C4-2B (cell line): ENCODE measurements at regions not wholly inside any gene's neighbourhood (a gene's known extent, or its start where the extent isn't known, plus 50 kb on each side); places are given as distances from the start of the nearest gene placed in this dataset.

Experiments used
- ZFX ChIP-seq: fragments of 450-650 bp; IDR thresholded peaks from 2 replicates; pipeline ENCODE4 v1.6.1; 2017
- TF ChIP-seq, protein P1 (sequence below): fragments of 450-650 bp; conservative IDR thresholded peaks from 2 replicates; pipeline ENCODE4 v1.5.1; 2017; ENCODE audit warnings: mild to moderate bottlenecking

DNA sequence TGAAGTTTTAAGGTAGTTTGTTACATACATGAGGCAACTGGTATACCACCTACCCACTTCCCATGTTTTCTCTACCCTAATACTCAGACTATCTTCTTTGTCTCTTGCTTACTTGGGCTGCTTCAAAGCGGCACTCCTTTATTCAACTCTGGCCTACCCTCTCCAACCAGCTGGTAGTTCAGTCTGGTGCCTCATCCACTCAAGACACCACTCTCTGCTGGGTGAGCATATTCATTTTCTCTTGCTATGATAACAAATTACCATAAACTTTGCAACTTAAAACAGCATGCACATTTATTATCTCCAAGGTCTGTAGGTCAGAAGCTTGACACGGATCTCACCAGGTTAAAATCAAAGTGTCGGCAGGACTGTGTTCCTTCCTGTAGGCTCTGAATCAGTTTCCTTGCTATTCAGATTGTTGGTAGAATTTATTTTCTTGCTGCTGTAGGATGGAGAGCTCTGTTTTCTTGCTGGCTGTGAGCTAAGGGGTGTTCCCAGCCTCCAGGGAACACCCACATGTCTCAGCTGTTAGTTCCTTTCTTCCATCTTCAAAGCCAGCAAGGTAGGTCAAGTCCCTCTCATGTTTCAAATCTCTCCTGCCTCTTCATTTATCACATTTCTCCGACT, 666.0 kb downstream of the DIAPH3 start:
- TF ChIP-seq, protein P1, sequence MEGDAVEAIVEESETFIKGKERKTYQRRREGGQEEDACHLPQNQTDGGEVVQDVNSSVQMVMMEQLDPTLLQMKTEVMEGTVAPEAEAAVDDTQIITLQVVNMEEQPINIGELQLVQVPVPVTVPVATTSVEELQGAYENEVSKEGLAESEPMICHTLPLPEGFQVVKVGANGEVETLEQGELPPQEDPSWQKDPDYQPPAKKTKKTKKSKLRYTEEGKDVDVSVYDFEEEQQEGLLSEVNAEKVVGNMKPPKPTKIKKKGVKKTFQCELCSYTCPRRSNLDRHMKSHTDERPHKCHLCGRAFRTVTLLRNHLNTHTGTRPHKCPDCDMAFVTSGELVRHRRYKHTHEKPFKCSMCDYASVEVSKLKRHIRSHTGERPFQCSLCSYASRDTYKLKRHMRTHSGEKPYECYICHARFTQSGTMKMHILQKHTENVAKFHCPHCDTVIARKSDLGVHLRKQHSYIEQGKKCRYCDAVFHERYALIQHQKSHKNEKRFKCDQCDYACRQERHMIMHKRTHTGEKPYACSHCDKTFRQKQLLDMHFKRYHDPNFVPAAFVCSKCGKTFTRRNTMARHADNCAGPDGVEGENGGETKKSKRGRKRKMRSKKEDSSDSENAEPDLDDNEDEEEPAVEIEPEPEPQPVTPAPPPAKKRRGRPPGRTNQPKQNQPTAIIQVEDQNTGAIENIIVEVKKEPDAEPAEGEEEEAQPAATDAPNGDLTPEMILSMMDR: no peak
- no peak for TF ChIP-seq ZFX
